GM12872 (cell line): ENCODE measurements at regions not wholly inside any gene's neighbourhood (a gene's known extent, or its start where the extent isn't known, plus 50 kb on each side); places are given as distances from the start of the nearest gene placed in this dataset.

ENCODE experiments used
- TF ChIP-seq, protein P1 (sequence below): IDR thresholded peaks from 3 replicates; pipeline ENCODE4 v1.5.1; 2011; ENCODE audit warnings: low read depth, mild to moderate bottlenecking, low read length, moderate library complexity; ENCODE audit not compliant: insufficient read depth

DNA sequence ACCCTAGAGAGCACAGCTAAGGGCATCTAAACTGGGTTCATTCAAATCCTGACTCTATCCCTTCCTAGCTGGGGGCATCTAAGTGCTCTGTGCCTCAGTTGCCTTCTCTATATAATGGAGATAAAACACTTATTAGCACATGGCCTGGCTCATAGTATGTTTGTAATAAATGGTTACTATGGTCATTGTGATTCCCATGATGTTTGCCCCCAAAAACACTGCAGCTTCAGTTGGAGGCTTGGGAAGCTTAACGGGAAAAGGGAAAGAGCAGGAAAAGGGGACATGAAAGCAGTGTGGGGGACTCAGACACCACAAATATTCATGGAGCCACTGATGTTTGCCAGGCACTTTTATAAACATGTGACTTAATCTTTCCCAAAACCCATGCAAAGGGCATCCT, 118.1 kb downstream of the INHBB start:
- TF ChIP-seq, protein P1, sequence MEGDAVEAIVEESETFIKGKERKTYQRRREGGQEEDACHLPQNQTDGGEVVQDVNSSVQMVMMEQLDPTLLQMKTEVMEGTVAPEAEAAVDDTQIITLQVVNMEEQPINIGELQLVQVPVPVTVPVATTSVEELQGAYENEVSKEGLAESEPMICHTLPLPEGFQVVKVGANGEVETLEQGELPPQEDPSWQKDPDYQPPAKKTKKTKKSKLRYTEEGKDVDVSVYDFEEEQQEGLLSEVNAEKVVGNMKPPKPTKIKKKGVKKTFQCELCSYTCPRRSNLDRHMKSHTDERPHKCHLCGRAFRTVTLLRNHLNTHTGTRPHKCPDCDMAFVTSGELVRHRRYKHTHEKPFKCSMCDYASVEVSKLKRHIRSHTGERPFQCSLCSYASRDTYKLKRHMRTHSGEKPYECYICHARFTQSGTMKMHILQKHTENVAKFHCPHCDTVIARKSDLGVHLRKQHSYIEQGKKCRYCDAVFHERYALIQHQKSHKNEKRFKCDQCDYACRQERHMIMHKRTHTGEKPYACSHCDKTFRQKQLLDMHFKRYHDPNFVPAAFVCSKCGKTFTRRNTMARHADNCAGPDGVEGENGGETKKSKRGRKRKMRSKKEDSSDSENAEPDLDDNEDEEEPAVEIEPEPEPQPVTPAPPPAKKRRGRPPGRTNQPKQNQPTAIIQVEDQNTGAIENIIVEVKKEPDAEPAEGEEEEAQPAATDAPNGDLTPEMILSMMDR = no peak

DNA sequence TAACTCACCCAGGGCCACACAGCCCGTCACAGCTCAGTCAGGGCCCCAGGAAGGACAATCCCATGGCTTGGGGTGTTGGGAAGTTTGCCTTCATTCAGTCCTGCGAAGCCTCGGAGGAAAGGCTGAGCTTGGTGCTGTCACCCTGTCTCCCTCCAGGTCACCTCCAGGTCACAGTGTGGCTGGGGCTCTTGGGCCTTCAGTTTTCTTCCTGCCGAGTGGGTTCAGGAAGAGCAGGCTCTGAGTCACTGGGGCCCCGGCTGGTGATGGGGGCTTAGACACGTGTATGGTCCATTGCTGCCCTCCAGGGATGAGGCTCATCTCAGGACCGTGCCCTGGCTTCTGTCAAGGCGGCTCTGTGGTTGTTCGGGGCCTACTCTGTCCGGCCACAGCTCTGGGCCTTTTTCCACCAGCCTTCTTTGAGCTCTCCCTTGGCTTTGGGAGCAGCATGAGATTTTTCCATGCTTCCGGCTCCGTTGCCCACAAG, 118.6 kb downstream of the INHBB start:
- TF ChIP-seq, protein P1 = no peak

DNA sequence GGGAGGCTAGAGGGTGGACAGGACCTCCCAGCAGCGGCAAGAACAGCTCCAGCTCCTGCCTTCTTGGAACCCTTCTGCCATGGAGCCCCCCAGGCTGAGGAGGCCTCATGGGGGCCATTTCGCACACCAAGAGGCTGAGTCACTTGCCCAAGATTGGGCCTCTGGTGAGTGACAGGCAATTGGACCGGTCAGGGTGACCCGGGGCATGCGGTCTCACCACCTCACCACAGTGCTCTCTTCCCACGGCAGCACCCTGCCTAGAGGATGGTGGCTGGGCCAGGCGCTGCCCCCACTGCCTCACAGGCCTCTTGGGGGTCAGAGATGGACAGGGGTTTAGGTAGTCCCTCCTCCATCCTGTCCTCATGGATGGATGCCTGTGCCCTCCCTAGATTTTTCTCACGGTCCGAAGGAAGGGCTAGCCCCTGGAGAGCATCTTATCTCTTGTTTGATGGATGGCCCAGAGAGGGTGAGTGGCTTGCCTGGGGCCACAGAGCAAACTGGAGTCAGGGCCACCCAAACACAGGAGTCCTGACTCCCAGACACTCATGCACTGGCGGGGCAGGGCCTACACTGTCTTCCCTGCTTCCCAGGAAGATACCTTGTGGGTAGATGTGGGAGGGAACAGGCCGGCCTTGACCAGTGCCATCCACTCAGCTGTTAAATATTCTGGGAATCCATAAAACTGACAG, 119.2 kb downstream of the INHBB start:
- TF ChIP-seq, protein P1 = no peak

DNA sequence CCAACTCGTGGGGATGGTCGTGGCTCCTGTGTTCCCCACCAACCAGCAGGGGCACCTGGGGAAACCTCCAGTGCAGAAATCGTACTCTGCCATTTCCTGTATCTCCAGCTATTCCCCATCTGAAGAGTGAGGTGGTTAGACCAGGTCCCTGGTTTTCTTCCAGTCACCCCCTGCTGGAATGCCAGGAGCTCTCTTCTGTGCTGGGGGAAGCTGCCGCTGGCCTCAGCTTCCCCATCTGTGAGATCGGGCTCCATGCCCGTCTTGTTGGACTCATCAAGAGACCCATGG, 119.7 kb downstream of the INHBB start:
- TF ChIP-seq, protein P1 = no peak

DNA sequence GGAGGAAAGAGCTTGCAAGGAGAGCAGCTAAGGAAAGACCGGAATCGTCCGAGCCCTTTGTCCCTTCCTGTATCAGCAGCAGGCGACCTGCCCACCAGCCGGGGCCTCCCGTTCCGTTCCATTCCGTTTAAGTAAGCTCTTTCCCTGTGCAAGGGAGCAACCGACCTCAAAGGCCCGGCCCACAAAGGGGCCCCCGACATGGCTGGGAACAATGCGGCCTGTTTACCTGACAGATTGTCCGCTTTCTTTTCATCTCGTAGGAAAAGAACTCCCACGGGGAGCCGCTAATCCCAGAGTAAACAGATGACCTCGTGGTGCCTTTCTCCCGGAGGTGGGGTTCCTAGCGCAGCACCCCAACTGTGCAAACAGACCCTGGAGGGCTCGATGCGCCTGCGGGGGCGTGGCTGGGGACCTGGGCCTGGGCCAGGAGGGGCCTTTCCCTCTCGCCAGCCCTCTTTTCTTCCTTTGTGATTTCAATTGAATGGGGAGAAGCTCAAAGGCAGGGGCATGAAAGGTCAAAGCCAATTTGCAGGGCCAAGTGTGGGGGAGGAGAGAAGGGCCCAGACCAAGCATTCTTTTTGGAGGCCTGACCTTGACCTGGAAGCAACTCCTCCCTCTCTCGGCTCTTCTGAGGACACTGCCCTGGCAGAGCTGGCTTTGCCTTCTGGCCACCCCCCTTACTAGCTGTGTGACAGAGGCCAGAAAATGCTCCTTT, 120.2 kb downstream of the INHBB start:
- TF ChIP-seq, protein P1 = no peak

DNA sequence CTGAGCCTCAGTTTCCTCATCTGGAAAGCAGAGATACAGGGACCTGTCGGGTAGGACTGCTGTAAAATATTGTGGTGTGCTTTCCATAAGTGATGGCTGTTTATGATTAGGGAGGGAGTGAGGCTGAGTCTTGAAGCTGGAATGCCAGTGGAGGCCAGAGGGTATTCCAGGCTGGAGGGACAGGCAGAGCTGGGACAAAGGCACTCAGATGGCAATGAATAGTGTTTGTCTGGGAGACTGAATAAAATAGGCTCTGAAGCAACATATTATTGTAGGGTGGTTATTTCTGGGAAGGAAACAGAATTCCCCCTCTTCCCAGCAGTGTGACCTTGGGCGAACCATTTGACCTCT, 120.7 kb downstream of the INHBB start:
- TF ChIP-seq, protein P1 = no peak

DNA sequence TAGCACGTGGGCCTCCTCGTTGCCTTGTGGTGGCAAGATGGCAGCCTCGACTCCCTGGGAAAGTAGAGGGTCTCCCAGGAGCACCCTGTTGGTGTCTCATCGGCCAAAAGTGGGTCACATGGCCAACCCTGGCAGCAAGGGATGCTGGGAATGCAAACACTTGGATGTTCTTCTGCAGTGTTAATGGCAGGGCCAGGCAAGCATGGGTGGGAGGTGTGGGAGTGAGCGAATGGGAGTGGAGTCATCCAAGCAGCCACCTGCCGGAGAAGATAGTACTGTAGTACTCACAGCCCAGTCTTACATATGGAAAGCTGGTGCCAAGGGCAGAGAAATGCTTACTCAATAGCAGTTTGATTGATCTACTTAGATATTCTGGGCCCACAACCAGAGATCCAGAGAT, 122.2 kb downstream of the INHBB start:
- TF ChIP-seq, protein P1 = no peak
